ENCODE measurements at regions not wholly inside any gene's neighbourhood (a gene's known extent, or its start where the extent isn't known, plus 50 kb on each side); places are given as distances from the start of the nearest gene placed in this dataset.

DNA sequence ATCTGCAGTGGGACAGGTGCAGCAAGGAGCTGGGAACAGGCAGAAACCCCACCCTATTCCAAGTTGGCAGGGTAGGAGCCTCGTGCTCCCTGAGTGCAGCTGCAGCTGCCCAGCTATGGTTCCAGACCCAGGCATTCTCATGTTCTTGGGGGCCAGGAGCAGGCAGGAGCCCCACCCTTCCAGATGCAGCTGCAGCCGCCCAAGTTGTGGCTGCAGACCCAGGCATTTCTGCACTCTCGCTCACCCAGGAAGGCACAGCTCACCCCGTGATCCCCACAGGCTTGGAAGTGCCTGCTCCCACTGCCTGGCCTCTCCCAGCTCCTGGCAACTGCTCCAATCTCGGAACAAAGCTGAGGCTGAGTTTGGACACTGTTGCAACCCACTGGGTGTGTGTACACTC is 275.8 kb upstream of the ADRA1B start:
- TF ChIP-seq JUND (IDR thresholded peaks at IDR 0.05; ENCODE audit: low read depth): no peak
- DNase-seq (ENCODE audit: low read depth in 1 of 2, low spot score in 1 of 2): no peak
- in situ Hi-C loops (cut with HindIII; ENCODE audit: low pct_unique_long_range_greater_than_20kb, low sequenced_read_pairs): no loop called here

DNA sequence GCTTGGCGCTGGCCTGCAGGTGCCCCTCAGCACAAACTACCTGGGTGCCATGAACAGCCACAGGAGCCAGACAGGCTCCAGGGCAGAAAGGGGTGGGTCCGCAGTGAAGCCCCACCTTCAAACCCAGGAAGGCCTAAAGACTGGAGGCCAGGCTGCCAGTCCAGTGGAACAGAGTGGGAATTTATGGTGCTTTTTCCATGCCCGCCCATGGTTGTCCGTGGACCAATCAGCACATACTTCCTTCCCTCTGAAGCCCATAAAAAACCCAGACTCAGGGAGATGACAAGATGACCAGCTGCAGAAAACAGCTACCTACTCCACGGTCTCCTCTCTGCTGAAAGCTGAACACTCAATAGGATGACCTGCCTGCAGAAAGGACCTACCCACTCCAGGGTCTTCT is 275.4 kb upstream of the ADRA1B start:
- TF ChIP-seq JUND (IDR thresholded peaks at IDR 0.05; ENCODE audit: low read depth): no peak
- DNase-seq (ENCODE audit: low read depth in 1 of 2, low spot score in 1 of 2): no peak
- in situ Hi-C loops (cut with HindIII; ENCODE audit: low pct_unique_long_range_greater_than_20kb, low sequenced_read_pairs): no loop called here

DNA sequence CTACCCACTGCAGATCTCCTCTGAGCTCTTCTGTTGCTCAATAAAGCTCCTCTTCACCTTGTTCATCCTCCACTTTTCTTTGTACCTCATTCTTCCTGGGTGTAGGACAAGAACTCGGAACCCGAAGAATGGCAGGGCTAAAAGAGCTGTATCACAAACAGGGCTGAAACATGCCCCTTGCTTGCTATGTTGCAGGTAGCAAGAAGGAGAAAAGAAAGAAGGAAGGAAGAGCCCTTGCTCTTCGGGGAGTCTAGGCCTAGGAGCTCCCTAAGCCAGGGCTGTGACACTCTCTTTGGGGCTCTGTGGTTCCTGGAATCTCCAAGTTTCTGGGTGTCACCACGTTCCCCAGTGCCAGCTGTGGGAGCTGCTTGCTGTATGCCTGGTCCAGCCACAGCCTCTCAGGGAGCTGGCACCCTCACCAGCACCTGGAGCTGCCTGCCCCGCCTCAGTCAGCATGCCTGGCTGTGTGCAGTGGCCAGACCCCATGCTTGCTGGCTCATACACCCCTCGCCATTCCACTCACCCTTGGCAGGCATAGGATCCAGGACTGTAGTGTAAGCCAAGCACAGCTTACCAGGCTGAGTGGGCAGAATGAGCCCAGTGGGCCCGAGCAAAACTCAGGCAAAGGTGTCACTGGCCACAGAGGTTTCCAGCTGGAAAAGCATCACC is 274.8 kb upstream of the ADRA1B start:
- in situ Hi-C loops (cut with HindIII; ENCODE audit: low pct_unique_long_range_greater_than_20kb, low sequenced_read_pairs): no loop called here
- DNase-seq (ENCODE audit: low read depth in 1 of 2, low spot score in 1 of 2): no peak
- no peak for TF ChIP-seq JUND (IDR thresholded peaks at IDR 0.05; ENCODE audit: low read depth)

DNA sequence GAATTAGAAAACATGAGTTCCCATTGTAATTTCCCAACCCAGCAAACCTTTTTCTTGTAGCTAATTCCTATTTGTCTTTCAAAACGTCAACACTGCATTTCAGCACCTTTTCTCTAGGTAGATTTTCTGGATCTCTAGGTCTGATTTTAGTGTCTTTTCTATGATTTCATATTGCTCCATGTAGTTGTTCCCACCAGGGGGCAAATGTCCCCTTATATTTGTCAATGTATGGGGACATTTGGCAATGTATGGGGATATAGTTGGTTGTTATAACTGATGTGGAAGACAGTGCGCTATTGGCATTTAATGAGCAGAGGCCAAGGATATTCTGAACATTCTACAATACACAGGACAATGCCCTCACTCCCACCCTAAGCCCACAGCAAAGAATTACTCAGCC is 273.9 kb upstream of the ADRA1B start:
- in situ Hi-C loops (cut with HindIII; ENCODE audit: low pct_unique_long_range_greater_than_20kb, low sequenced_read_pairs): no loop called here
- DNase-seq (ENCODE audit: low read depth in 1 of 2, low spot score in 1 of 2): no peak

DNA sequence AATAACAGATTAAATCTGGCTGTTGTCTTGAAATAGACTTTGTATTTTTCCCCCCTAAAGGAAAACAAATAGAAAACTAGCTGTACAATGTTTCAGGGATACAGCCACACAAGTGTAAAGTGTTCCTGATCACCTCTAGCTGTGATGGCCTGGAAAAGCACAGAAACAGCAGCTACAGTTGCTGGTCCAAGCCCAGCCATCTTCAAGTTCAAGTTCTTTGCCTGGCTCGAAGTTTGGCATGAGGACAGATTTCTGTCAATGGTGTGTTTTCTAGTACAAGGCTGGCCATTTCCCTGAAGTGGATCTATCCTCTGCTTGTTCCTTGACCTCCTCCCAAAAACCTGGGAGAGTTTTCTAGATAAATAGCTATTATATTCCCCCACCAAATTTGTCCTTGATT is 272.2 kb upstream of the ADRA1B start:
- in situ Hi-C loops (cut with HindIII; ENCODE audit: low pct_unique_long_range_greater_than_20kb, low sequenced_read_pairs): no loop called here
- DNase-seq (ENCODE audit: low read depth in 1 of 2, low spot score in 1 of 2): no peak
- no peak for TF ChIP-seq JUND (IDR thresholded peaks at IDR 0.05; ENCODE audit: low read depth)

More for the DNA sequence above, 273.9 kb upstream of the ADRA1B start:
- TF ChIP-seq JUND (IDR thresholded peaks at IDR 0.05; ENCODE audit: low read depth): no peak

DNA sequence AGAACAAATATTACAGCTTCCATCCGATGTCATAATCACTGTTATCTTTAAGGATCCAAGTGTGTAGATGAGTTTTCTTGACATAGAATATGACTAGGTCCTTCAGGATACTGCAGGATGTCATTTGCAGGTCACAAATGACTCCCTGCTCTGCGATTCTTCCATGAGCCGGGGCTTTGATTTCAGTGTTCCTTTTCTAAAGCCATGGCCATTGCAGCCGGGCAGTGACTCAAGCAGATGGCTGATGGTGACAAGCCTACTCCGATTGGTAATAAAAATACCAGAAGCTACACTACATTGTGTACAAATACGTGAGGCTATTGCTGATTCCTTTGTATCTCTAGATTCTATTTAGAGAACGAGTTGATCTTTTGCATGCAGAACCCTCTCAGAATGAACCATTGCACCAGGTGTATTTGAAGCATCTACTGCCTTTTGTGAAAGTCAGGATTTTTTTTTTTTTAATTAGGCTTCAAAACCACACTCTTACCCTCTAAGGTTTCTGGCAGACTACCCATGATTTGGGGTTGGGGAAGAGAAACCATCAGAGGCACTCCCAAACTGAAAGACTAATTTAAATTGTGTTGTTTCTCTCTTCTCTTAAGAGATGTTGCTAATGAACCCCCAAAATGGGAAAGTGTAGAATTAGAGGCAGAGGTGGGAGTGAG is 271.0 kb upstream of the ADRA1B start:
- no peak for TF ChIP-seq JUND (IDR thresholded peaks at IDR 0.05; ENCODE audit: low read depth)
- in situ Hi-C loops (cut with HindIII; ENCODE audit: low pct_unique_long_range_greater_than_20kb, low sequenced_read_pairs): no loop called here
- no peak for DNase-seq (ENCODE audit: low read depth in 1 of 2, low spot score in 1 of 2)

DNA sequence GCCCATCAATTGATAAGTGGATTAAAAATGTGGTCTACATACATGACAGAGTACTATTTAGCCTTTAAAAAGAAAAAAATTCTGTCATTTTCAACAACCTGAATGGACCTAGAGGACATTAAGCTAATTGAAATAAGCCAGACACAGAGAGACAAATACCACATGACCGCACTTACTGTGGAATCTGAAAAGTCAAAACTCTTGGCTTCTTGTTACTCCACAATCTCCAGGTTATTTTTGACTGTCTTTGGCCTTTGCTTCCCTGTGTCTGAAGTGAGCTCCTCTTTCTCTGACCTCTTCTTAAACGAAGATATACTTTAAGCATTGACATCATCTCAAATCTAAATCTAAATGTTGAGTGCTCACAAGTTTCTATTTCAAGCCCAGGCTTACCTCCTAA is 265.5 kb upstream of the ADRA1B start:
- no peak for TF ChIP-seq JUND (IDR thresholded peaks at IDR 0.05; ENCODE audit: low read depth)
- DNase-seq (ENCODE audit: low read depth in 1 of 2, low spot score in 1 of 2): no peak
- in situ Hi-C loops (cut with HindIII; ENCODE audit: low pct_unique_long_range_greater_than_20kb, low sequenced_read_pairs): no loop called here

DNA sequence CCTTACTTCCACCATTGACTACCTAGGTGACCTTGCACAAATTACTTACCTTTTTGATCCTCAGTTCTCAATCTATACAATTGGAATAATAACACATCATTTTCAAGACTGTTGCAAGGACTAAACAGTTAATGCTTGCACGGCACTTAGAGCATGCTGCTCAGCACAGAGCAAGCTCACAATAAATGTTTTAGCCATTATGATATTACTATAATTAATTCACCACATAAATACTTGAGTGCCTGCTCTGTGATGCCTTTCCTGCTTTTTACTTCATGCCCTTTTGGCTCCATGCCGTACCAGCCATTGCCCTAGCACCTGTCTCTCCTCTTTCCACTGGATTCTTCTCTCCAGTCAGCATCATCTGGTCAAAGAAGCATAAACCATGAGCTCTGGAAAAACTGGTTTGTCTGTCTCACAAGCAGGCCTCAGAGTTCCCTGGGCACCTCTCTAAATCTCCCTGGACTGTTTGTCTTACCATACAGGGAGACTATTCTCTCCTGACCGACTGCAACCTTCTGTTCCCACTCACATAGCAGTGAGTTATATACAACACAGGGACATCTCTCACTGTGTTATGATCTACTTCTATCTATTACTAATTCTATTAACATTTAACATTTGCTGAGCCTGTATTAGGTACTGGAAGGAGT is 260.4 kb upstream of the ADRA1B start:
- peak; percentile 56 to 82 for DNase-seq (ENCODE audit: low read depth in 1 of 2, low spot score in 1 of 2)
- TF ChIP-seq JUND (IDR thresholded peaks at IDR 0.05; ENCODE audit: low read depth): no peak
- in situ Hi-C loops (cut with HindIII; ENCODE audit: low pct_unique_long_range_greater_than_20kb, low sequenced_read_pairs): no loop called here

DNA sequence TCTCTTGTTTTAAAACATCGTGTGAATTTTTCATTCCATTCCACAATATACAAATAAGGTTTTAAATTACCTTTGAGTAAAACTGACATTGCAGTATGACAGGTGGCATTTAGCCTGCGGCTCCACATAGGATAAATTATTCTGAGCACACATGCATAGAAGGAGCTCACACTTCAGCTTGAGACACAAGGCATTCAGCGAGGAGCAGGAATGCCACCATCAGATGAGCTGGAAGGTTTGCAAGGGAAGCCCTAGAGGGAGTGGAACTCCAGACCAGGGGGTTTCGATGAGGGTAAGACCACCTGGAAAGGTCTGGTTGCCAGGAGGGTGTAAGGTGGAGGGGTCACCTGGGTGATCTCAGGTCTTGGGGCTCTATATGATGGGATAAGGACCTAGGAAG is 259.0 kb upstream of the ADRA1B start:
- peak in 1 of 2 experiments; percentile 29 for DNase-seq (ENCODE audit: low read depth in 1 of 2, low spot score in 1 of 2)
- in situ Hi-C loops (cut with HindIII; ENCODE audit: low pct_unique_long_range_greater_than_20kb, low sequenced_read_pairs): no loop called here
- no peak for TF ChIP-seq JUND (IDR thresholded peaks at IDR 0.05; ENCODE audit: low read depth)

DNA sequence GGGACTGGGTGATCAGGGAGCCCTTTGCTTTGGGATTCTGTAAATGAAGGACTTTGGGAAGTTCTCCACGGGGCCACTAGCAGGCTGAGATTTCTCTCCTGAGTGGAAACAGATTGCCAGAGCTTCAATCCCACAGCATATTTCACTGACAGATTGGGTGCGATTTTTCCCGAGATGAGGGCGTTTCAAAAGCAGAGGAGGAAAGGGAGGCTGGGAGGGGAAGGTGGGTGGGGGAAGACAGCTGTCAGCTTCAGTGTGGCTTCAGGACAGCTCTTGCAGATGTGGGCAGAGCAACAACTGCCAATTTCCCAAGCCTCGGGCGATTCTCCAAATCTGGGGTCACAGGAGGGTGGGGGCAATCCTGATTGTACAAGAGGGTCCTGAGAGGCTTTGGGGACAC is 258.5 kb upstream of the ADRA1B start:
- no peak for DNase-seq (ENCODE audit: low read depth in 1 of 2, low spot score in 1 of 2)
- in situ Hi-C loops (cut with HindIII; ENCODE audit: low pct_unique_long_range_greater_than_20kb, low sequenced_read_pairs): no loop called here

DNA sequence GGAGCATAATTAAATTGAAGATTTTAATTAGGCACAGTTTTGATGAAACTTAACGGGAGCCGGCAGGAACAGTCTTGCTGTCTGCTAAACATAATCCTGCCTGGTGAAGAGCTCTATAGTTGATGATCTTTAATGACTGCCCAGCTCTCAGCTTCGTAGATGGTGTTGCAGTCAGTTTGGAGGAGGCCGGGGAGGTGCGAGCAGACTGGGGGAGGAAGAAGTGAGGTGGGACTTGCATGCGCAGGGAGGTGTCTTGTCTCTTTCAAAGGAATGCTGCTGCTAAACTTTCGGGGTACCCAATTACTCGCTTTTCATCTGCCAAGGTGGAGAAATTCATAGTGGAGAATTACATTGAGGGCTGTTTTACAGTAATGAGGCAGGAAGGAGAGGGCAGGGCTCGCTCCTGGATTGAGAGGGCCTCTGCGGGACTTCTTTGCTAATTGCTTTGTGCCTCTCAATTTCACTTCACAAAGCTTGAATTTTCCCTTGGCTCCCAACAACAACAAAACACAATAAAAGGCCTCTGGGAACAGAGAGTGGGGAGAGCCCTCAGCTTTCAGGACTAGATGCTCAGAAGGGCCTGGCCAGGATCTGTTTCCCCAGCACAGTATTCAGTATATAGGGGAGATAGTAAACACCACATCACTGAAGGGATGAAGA is 257.9 kb upstream of the ADRA1B start:
- no peak for TF ChIP-seq JUND (IDR thresholded peaks at IDR 0.05; ENCODE audit: low read depth)
- DNase-seq (ENCODE audit: low read depth in 1 of 2, low spot score in 1 of 2): no peak
- in situ Hi-C loops (cut with HindIII; ENCODE audit: low pct_unique_long_range_greater_than_20kb, low sequenced_read_pairs): no loop called here

More for the DNA sequence above, 258.5 kb upstream of the ADRA1B start:
- no peak for TF ChIP-seq JUND (IDR thresholded peaks at IDR 0.05; ENCODE audit: low read depth)

DNA sequence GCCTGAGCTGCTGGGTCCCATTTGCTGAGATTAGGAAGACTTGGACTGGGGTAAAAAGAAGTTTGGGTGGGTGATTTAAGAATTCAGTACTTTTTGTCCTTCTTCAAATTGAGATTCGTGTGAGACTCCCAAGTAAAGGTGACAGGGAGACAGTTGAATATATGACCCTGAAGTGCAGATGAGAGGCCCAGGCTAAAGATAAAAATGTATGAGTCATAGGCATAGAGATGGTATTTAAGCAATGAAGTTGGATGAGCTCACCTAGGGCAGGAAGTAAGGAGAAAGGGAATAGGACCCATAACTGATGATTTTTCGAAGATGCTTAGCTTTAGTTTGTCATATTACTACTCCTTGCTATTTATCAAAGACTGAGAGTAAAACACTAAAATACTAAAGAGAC is 255.9 kb upstream of the ADRA1B start:
- no peak for TF ChIP-seq JUND (IDR thresholded peaks at IDR 0.05; ENCODE audit: low read depth)
- DNase-seq (ENCODE audit: low read depth in 1 of 2, low spot score in 1 of 2): no peak
- in situ Hi-C loops (cut with HindIII; ENCODE audit: low pct_unique_long_range_greater_than_20kb, low sequenced_read_pairs): no loop called here

DNA sequence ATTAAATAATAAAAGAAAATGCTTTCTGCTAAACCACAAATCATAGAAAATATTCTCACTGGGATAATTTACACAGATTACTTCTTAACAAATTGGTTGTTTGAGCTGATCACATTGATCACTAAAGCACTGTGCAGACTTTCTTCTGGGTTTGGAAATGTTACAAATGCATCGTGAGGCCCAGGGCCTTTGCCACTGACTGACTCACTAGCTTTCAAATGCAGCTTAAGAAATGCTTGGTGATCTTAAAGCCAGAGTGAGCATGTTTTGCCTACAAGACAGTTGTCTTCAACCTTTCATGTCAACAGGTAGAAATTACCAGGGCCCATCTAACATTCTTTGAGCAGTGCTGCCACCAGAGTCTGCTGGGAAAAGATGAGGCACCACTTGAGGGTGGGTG is 252.3 kb upstream of the ADRA1B start:
- no peak for DNase-seq (ENCODE audit: low read depth in 1 of 2, low spot score in 1 of 2)
- no peak for TF ChIP-seq JUND (IDR thresholded peaks at IDR 0.05; ENCODE audit: low read depth)
- in situ Hi-C loops (cut with HindIII; ENCODE audit: low pct_unique_long_range_greater_than_20kb, low sequenced_read_pairs): no loop called here
